HG03565 (cell line): ENCODE measurements at regions not wholly inside any gene's neighbourhood (a gene's known extent, or its start where the extent isn't known, plus 50 kb on each side); places are given as distances from the start of the nearest gene placed in this dataset.
"Not testable (repeated sequence)": the region's sequence is repeated elsewhere in the genome, so short reads cannot be mapped to it uniquely, and the experiment has no call there.

Experiments
- ATAC-seq: cut with Tn5 transposase; IDR thresholded peaks from one replicate; pipeline ENCODE4 v1.9.1; 2021; ENCODE audit warnings: mild to moderate bottlenecking, moderate library complexity; ENCODE audit not compliant: unreplicated experiment

DNA sequence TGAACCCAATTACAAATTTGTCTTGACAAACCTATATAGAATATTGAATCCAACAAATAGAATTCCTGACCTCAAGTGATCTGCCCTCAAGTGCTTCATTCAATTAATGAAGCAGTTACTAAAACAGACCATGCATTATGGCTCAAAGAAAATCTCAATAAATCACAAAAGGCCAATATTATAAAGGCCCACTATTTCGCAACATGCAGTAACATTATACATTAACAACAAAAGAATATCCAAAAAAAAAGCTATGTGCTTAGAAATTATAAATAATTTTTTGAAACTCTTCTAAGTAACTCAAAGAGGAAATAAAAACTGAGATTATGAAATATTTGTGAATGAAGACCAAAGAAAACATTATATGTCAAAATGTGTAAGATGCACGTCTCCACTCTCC is 177.7 kb downstream of the ZNF674 start:
- ATAC-seq = no peak

DNA sequence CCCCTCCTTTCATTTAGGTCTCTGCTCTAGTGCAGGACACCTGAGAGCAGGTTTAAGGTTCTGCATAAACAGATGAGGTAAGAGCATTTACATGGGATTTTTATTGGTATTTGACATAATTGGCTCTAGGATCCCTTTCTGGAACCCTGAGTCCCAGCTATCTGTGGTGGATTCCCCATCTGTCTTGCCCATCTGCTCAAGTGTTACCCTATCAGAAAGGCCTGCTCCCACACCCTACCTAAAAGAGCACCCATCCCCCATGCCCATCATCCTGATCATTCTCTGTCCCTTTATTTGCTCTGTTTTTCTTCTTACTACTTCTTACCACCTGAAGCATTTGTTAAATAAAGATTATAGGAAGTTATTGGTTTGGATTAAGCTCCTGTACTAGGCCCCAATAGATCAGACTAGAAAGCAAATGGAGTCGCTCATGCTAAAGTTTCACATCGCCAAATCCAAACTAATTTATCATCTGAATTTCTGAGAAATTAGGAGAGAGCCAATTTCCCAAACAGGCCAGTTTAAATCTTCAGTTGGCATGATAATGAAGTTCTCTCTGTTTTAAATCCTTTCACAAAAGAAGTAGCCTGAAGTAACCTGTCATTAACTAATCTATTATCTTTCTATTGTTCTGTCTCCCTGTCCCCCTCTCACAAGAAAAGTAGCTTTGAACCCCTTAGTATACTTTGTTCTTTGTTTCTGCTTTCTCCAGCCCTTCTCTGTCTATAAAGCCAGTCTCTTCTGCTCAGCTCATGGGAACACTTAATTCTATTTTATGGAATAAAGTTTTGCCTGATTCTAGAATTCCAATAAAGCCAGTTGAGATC is 178.6 kb downstream of the ZNF674 start:
- no peak for ATAC-seq

- no peak for ATAC-seq
Measured at GRCh38 chrX:46354481-46354880, 190.7 kb downstream of the ZNF674 start.

- ATAC-seq = no peak
Measured at GRCh38 chrX:46341767-46342322, 203.4 kb downstream of the ZNF674 start.

DNA sequence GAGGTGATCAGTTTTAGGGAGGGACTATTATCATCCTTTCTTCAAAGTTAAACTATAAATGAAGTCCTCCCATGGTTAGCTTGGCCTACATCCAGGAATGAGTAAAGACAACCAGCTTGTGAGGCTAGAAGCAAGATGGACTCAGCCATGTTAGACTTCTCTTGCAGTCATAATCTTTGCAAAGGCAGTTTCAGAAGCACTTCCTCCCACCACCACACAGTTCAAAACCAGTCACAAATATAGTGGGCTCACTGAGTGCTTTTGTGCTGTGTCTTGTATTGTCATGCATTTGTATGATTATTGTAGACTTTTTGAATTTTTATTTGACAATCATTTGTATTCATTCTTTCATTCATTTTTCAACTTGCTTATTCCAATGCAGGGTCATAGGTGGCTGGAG is 204.5 kb downstream of the ZNF674 start:
- ATAC-seq = no peak

DNA sequence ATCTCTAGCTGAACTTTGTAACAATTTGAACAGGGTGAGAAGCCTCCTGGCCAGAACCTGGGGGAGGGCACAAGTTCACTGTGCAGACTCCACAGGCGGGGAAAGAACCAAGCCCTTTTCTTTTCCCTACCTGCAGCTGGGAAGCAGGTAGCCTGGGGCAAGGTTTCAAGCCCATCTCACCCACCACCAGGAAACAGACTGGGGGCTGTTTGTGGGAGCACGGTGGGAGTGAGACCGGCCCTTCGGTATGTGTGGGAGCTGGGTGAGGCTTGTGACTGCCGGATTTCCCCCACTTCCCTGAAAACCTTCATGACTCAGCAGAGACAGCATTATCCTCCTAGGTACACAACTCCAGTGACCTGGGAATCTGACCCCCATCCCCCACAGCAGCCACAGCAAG is 211.7 kb downstream of the ZNF674 start:
- no peak for ATAC-seq

- ATAC-seq = no peak
Measured at GRCh38 chrX:46330981-46331380, 214.2 kb downstream of the ZNF674 start.

- ATAC-seq = no peak
Measured at GRCh38 chrX:46330513-46330912, 214.7 kb downstream of the ZNF674 start.

DNA sequence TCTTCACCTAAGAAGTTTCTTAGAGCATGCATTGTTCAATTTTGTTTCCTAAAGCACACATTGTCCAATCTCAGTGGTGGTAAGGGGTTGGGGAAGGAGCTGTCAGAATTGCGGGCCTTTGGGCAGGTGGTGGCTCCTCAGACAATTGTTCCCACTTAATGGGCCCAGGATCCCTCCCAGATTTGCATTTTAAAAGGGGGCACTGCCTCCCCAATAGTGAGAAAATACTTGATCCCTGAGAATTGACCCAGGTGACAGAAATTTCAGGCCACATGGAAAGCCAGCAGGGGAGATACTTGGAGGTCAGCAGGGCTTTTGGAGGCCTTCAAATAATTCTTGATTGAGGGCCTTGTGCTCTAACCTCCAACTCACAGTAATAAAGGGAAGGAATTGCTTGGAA is 217.1 kb downstream of the ZNF674 start:
- ATAC-seq = no peak

DNA sequence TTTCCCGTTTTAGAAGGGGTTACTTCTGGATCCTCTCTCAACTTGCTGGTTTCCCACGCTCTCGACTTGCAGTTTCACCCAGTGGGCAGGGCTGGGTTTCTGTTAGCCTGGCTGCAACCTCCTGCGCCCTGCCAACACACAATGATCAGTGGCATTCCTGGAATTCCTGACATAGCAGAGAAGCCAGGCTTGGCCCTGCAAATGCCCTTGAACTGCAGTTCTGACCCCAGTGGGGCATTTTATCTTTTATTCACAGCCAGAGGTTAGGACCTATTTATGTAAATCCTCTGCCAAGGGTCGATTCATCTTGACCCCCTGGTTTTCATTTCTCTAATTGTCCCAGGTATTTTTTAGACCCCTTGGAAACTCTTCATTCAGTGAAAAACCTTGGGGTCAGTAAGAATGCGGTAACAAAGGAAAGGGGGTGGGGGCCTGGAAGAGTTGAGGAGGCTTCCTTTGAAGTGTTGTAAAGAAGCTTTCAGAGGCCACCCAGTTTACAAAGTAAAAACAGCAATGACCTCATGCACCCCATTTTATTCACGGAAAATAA is 217.6 kb downstream of the ZNF674 start:
- no peak for ATAC-seq

DNA sequence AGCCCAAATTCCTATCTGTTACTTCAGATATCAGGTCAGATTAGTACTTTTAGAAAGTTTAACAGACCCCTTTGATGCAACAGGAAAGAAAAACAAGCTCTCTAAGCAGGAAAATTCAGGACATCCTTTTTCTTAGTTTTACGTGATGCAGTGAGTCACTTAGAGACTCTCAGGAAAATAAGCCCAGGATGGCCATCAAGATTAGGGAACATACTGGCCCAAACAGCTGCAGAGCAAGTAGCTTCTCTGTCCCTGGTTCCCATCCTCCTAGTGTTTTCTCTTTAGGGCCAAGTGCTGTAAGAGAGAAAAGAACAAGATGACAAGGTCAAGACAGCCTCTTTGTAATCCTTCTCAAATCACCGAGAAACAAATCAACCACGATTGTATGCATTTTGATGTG is 219.1 kb downstream of the ZNF674 start:
- ATAC-seq = no peak

GRCh38 chrX:46325312-46325877 is 219.8 kb downstream of the ZNF674 start:
- ATAC-seq = no peak

GRCh38 chrX:46324166-46324565 is 221.1 kb downstream of the ZNF674 start:
- no peak for ATAC-seq

DNA sequence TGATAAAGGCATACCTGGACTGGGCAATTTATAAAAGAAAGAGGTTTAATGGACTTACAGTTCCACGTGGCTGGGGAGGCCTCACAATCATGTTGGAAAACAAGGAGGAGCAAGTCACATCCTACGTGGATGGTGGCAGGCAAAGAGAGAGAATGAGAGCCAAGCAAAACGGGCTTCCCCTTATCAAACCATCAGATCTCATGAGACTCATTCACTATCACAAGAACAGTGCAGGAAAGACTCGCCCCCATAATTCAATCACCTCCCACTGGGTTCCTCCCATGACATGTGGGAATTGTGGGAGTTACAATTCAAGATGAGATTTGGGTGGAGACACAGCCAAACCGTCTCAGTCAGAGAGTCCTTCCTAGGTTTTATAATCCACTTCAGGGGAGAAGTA is 222.3 kb downstream of the ZNF674 start:
- ATAC-seq = not testable (repeated sequence)

GRCh38 chrX:46321676-46322075 is 223.5 kb downstream of the ZNF674 start:
- no peak for ATAC-seq

GRCh38 chrX:46319750-46320149 is 225.5 kb downstream of the ZNF674 start:
- ATAC-seq = no peak

DNA sequence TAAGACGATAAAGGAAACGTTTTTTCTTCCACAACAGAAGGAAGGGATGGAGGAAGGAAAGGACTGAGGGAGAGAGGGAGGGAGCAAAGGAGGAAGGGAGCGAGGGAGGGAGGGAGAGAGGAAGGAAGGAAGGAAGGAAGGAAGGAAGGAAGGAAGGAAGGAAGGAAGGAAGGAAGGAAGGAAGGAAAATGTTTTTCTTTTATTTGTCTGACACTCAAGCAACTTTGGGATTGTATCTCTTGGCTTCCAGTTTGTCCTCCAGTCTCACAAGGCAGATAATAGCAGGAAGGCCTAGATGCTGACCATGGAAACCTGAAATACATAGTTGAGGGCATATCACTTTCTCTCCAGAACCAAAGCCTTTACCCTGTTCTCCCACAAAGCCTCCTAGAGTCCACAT is 226.7 kb downstream of the ZNF674 start:
- no peak for ATAC-seq

DNA sequence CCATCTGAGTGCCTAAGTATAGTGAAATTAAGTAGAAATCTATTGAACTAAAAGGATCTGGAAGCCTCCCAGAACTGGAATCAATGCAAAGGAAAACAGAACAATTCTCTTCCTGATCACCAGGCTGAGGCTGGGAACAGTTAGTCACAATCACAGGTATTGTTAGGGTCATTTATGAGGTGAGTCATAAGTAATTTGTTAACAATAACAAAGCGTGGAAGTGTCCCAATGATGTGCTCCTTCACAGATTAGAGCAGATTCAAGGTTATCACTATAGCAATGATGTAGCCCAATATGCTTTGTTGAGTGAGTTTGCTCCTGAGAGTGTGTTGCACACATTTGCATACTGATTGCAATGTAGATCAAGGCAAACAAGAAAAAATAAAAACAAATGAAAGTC is 228.1 kb downstream of the ZNF674 start:
- no peak for ATAC-seq

DNA sequence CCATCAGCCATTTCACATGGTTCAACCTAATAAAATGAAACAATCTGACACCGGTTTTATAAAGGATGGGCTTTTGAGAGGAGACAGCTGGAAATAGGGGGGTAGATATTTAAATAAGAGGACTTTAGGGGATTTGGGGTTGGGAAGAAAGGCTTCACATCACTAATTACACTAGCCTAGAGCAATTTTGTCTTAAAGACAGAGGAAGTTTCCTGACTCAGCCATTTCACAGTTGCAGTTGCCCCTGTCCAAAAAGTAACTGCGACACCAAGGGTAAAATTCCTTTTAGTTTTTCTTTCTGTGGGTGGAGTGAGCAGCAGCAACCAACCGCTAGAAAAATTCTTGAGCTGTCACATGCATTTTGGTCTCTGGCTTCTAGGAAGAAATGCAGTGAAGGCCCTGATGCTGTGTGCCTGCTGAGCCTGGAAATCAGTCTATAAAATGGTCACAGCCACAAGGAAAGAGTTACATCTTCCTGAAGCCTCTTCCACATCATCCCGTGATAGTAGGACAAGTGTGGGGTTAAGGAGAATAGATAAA is 233.6 kb downstream of the ZNF674 start:
- no peak for ATAC-seq

- ATAC-seq = no peak
Measured at GRCh38 chrX:46310815-46311497, 234.3 kb downstream of the ZNF674 start.

DNA sequence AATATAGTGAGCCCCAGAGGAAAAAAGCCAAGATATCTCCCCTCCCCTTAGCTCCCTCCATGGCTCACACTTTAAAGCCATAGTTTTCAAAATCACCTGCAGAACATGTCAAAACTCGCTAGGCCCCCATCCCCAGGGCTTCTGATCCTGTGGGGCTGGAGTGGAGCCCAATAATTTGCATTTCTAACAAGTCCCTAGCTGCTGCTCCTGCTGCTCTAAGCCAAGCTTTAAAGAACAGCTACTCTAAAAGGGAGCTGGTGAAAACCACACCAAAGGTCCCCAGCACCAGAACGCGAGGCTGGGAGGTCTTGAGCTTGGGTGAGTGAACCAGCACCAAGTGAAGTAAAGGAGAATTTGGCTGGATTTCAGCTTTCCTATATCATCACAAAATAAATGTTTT is 237.1 kb downstream of the ZNF674 start:
- ATAC-seq = no peak
